MM.1S (cell line): ENCODE measurements at regions not wholly inside any gene's neighbourhood (a gene's known extent, or its start where the extent isn't known, plus 50 kb on each side); places are given as distances from the start of the nearest gene placed in this dataset.

Experiments used
- DNase-seq: peaks from one replicate; pipeline ENCODE4 v3.0.0-alpha.2; 2015
- H2AFZ ChIP-seq: fragments of 300-600 bp; sonication (generic); 2 replicates; pipeline ENCODE4 v1.6.0; 2016; ENCODE audit warnings: antibody characterized with exemption, low read length
- H3F3A ChIP-seq: fragments of 300-600 bp; sonication (generic); 2 replicates; pipeline ENCODE4 v1.6.1; 2016; ENCODE audit warnings: mild to moderate bottlenecking, antibody characterized with exemption, low read length, moderate library complexity, mixed read lengths; ENCODE audit not compliant: insufficient read depth
- H3K27ac ChIP-seq: fragments of 300-600 bp; sonication (generic); 2 replicates; pipeline ENCODE4 v1.5.1; 2016; ENCODE audit warnings: mild to moderate bottlenecking, low read length
- H3K27me3 ChIP-seq: fragments of 300-600 bp; sonication (generic); replicated peaks from 2 replicates; pipeline ENCODE4 v1.6.0; 2016; ENCODE audit warnings: low read length; ENCODE audit not compliant: insufficient read depth
- H3K36me3 ChIP-seq: fragments of 300-600 bp; sonication (generic); replicated peaks from 2 replicates; pipeline ENCODE4 v1.6.1; 2016; ENCODE audit warnings: mild to moderate bottlenecking, low read length, mixed read lengths; ENCODE audit not compliant: insufficient read depth
- H3K4me1 ChIP-seq: fragments of 300-600 bp; sonication (generic); 2 replicates; pipeline ENCODE4 v1.6.1; 2016; ENCODE audit warnings: low read length, mixed read lengths
- H3K4me2 ChIP-seq: fragments of 300-600 bp; sonication (generic); 2 replicates; pipeline ENCODE4 v1.6.0; 2016; ENCODE audit warnings: low read depth, low read length
- H3K4me3 ChIP-seq: fragments of 300-600 bp; sonication (generic); 2 replicates; pipeline ENCODE4 v1.5.1; 2016; ENCODE audit warnings: low read length, mixed read lengths
- H3K79me2 ChIP-seq: fragments of 300-600 bp; sonication (generic); 2 replicates; pipeline ENCODE4 v1.6.1; 2016; ENCODE audit warnings: mixed run types, low read length, mixed read lengths
- H3K9ac ChIP-seq: fragments of 300-600 bp; sonication (generic); 2 replicates; pipeline ENCODE4 v1.6.1; 2016; ENCODE audit warnings: low read length, mixed read lengths
- H3K9me2 ChIP-seq: fragments of 300-600 bp; sonication (generic); replicated peaks from 2 replicates; pipeline ENCODE4 v1.6.1; 2016; ENCODE audit warnings: mild to moderate bottlenecking, low read length, mixed read lengths; ENCODE audit not compliant: insufficient read depth
- H3K9me3 ChIP-seq: fragments of 300-600 bp; sonication (generic); replicated peaks from 2 replicates; pipeline ENCODE4 v1.6.1; 2016; ENCODE audit warnings: mild to moderate bottlenecking, low read length, mixed read lengths; ENCODE audit not compliant: insufficient read depth
- H4K20me1 ChIP-seq: fragments of 300-600 bp; sonication (generic); 2 replicates; pipeline ENCODE4 v1.6.1; 2016; ENCODE audit warnings: mild to moderate bottlenecking, low read length, moderate library complexity, mixed read lengths; ENCODE audit not compliant: insufficient read depth
- CTCF ChIP-seq: fragments of 300-600 bp; sonication (generic); IDR thresholded peaks from 2 replicates; pipeline ENCODE4 v1.5.1; 2016; ENCODE audit warnings: antibody characterized with exemption, low read length, mixed read lengths
- EZH2 ChIP-seq: fragments of 300-600 bp; sonication (generic); optimal IDR thresholded peaks from 2 replicates; pipeline ENCODE3; 2017; ENCODE audit warnings: low read depth, mild to moderate bottlenecking, antibody characterized with exemption, low read length, mixed read lengths
- EZH2phosphoT487 ChIP-seq: fragments of 300-600 bp; sonication (generic); IDR thresholded peaks from 2 replicates; pipeline ENCODE4 v1.6.1; 2018; ENCODE audit warnings: antibody characterized with exemption, low read length

DNA sequence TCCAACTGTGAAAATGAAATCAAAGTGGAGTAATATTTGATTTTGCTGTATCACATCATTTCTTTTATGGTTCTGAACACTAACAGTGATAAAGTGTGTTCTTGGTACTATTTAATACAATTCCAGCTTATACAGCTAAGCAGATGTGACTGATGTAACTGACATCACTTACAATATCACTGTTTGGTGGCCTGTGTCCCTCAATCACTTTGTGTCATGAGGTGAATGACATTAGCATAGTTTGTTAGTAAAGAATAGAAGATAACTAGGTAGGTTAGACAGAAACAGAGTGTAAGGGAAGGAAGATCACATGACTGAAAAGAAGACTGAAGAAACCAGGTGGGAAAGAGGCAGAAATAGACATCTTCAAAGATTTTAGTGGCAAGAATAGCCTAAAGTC lies 138.7 kb downstream of the AQP9 start:
- H3F3A ChIP-seq = no peaks in the 10 kb centered on the region
- no peaks in the 10 kb centered on the region for H3K9me2 ChIP-seq
- peak overlapping the region; percentile 30; the same call in 1 of the 2 replicates for H3K4me2 ChIP-seq
- H3K27me3 ChIP-seq = no peaks in the 10 kb centered on the region
- TF ChIP-seq EZH2phosphoT487 (no peak), EZH2 (no peak), CTCF (no peak)
- H3K9me3 ChIP-seq = no peaks in the 10 kb centered on the region
- H3K36me3 ChIP-seq = no peaks in the 10 kb centered on the region
- peaks cover 18% of the 10 kb centered on the region for H3K4me1 ChIP-seq
- DNase-seq = no peak
- no peak overlapping the region for H3K4me3 ChIP-seq
- no peaks in the 10 kb centered on the region for H3K79me2 ChIP-seq
- no peak overlapping the region for H3K27ac ChIP-seq
- H4K20me1 ChIP-seq = no peaks in the 10 kb centered on the region
- H3K9ac ChIP-seq = no peak overlapping the region
- H2AFZ ChIP-seq = no peak overlapping the region

DNA sequence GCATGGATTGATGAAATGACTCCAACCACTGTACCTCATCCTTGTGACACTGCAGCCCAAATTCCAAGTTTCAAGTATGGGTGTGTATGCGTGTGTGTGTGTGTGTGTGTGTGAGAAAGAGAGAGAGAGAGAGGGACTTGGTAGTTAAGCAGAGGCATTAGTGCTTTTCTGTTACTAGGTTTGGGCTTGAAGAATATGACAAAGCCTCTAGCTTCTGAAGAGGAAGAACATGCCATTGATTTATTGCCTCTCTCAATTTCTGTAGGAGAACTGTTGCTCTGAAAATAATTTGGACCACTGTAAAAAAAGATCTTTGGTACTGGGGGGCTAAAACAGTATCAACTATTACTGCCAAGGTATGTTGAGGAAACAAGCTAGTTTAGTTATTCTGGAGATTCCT lies 139.2 kb downstream of the AQP9 start:
- Histone ChIP-seq H3K9me3 (no peaks in the 10 kb centered on the region), H3K9me2 (no peaks in the 10 kb centered on the region), H4K20me1 (no peaks in the 10 kb centered on the region), H3F3A (no peaks in the 10 kb centered on the region), H3K9ac (no peak overlapping the region), H3K79me2 (no peaks in the 10 kb centered on the region), H3K4me3 (no peak overlapping the region), H3K4me1 (peaks cover 22% of the 10 kb centered on the region), H3K27ac (no peak overlapping the region), H3K27me3 (no peaks in the 10 kb centered on the region), H2AFZ (no peak overlapping the region), H3K4me2 (no peak overlapping the region), H3K36me3 (no peaks in the 10 kb centered on the region)
- no peak for DNase-seq
- TF ChIP-seq CTCF (no peak), EZH2phosphoT487 (no peak), EZH2 (no peak)

DNA sequence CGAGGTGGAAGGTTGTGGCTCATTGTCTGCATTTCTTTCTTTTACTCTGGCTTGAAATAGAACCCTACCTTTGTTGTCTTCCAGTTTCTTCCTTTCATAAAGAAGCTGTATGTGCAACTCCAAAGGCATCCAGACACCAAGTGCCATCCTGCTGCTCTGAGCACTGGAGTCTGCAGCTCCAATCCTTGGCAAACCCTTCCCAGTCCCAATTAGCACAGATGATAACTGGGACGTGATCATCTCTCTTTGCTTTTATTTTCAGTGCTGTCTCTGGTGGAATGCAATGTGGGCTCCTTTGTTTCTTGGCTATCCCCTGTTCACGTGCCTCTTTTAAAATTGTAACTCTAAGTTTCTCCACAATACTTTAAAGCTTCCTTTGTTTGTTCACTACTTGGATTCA lies 140.9 kb downstream of the AQP9 start:
- H3K27me3 ChIP-seq = no peaks in the 10 kb centered on the region
- no peaks in the 10 kb centered on the region for H3K9me2 ChIP-seq
- TF ChIP-seq EZH2phosphoT487 = no peak
- TF ChIP-seq EZH2 = no peak
- no peak for TF ChIP-seq CTCF
- no peak overlapping the region for H3K4me2 ChIP-seq
- no peaks in the 10 kb centered on the region for H3F3A ChIP-seq
- H3K9me3 ChIP-seq = no peaks in the 10 kb centered on the region
- no peak overlapping the region for H2AFZ ChIP-seq
- peaks cover 23% of the 10 kb centered on the region for H3K4me1 ChIP-seq
- H3K27ac ChIP-seq = no peak overlapping the region
- no peak for DNase-seq
- no peak overlapping the region for H3K4me3 ChIP-seq
- H3K79me2 ChIP-seq = no peaks in the 10 kb centered on the region
- no peak overlapping the region for H3K9ac ChIP-seq
- no peaks in the 10 kb centered on the region for H3K36me3 ChIP-seq
- no peaks in the 10 kb centered on the region for H4K20me1 ChIP-seq
